Hippocampal formation (tissue), 2 donors: ENCODE measurements at regions not wholly inside any gene's neighbourhood (a gene's known extent, or its start where the extent isn't known, plus 50 kb on each side); places are given as distances from the start of the nearest gene placed in this dataset.
A peak's percentile ranks its signal among the peaks of the same experiment; 100 is the strongest.

Experiments used
- DNase-seq, 2 donors: peaks; one replicate each; lab custom pipeline; 2025; lab: John Stamatoyannopoulos, UW

- no peak for DNase-seq
These were observed 55.1 kb downstream of the PJA1 start for GRCh38 chrX:69110116-69110530.

GRCh38 chrX:69109706-69110105 lies 55.5 kb downstream of the PJA1 start:
- no peak for DNase-seq

- no peak for DNase-seq
These were observed 56.1 kb downstream of the PJA1 start for GRCh38 chrX:69109036-69109663.

GRCh38 chrX:69107747-69108401 lies 57.4 kb downstream of the PJA1 start:
- DNase-seq = no peak

- no peak for DNase-seq
These were observed 58.0 kb downstream of the PJA1 start for GRCh38 chrX:69107231-69107739.

- no peak for DNase-seq
These were observed 60.4 kb downstream of the PJA1 start for GRCh38 chrX:69104756-69105434.

- no peak for DNase-seq
These were observed 61.7 kb downstream of the PJA1 start for GRCh38 chrX:69103539-69103938.

- no peak for DNase-seq
These were observed 62.5 kb downstream of the PJA1 start for GRCh38 chrX:69102612-69103194.

GRCh38 chrX:69101683-69102251 lies 63.5 kb downstream of the PJA1 start:
- no peak for DNase-seq

GRCh38 chrX:69100478-69100877 lies 64.8 kb downstream of the PJA1 start:
- no peak for DNase-seq

GRCh38 chrX:69097451-69098236 lies 67.6 kb downstream of the PJA1 start:
- no peak for DNase-seq

- no peak for DNase-seq
These were observed 68.3 kb downstream of the PJA1 start for GRCh38 chrX:69096963-69097362.

- DNase-seq = no peak
These were observed 70.1 kb downstream of the PJA1 start for GRCh38 chrX:69094977-69095669.

GRCh38 chrX:69093960-69094871 lies 71.0 kb downstream of the PJA1 start:
- peak; percentile 4 to 41 for DNase-seq

GRCh38 chrX:69090022-69090421 lies 75.2 kb downstream of the PJA1 start:
- DNase-seq = no peak

GRCh38 chrX:69089203-69089602 lies 76.0 kb downstream of the PJA1 start:
- no peak for DNase-seq

- DNase-seq = no peak
These were observed 76.9 kb downstream of the PJA1 start for GRCh38 chrX:69088171-69088938.

GRCh38 chrX:69085826-69086225 lies 79.4 kb downstream of the PJA1 start:
- DNase-seq = no peak

- no peak for DNase-seq
These were observed 80.1 kb downstream of the PJA1 start for GRCh38 chrX:69085151-69085550.
